Activated gamma-delta T cell (primary cell): ENCODE measurements at regions not wholly inside any gene's neighbourhood (a gene's known extent, or its start where the extent isn't known, plus 50 kb on each side); places are given as distances from the start of the nearest gene placed in this dataset.

Source experiments
- DNase-seq: peaks from one replicate; lab custom pipeline; 2025; lab: John Stamatoyannopoulos, UW

DNA sequence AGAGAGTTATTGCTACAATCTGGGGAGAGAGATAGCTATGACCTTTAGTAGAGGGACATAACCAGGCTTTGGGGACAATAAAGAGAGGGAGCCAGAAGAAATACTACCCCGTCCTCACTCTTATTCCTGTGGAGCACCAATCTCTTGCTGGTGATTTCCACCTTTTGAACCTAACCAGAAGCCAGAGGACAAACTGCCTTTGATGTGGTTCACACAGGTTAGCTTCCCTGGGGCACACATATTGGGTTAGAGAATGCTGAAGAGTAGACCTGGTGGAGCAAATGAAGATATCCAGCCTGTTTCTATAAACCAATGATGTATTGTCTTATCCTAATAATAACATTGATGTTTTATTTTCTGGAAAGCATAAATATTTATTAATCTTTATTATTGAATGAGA, 399.3 kb downstream of the HTR7 start:
- DNase-seq = no peak

DNA sequence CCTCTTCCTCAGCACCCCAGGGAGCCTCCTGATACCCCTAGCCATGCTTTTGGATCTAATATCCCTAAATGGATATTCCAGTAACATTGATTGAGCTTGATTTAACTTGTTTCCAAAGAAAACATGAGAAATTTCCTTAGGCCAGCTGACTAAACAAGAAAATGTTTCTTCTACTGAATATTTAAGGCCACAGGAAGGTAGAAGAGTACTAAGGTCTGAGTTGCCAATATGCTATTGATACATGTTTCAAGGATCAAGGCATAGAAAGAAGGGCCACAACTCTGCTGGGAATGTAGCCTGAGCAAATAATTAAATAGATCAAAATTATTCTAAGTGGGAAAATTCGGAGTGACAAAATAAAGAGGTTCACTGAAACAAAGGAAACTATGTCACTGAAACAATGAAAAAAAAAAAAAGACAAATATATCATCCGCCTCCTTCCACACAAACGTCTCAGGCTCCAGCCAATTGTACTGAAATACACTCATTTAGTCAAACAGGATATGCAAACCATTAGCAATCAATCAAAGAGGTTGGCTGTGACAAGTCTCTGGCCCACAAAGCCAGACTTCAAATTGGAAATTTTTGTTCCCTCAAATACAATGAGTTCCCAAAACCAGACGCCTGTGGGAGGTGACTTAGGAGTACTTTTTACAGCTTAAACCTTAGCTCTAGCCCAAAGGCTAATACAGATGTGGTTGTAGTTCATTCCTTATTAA, 396.2 kb downstream of the HTR7 start:
- DNase-seq = no peak

DNA sequence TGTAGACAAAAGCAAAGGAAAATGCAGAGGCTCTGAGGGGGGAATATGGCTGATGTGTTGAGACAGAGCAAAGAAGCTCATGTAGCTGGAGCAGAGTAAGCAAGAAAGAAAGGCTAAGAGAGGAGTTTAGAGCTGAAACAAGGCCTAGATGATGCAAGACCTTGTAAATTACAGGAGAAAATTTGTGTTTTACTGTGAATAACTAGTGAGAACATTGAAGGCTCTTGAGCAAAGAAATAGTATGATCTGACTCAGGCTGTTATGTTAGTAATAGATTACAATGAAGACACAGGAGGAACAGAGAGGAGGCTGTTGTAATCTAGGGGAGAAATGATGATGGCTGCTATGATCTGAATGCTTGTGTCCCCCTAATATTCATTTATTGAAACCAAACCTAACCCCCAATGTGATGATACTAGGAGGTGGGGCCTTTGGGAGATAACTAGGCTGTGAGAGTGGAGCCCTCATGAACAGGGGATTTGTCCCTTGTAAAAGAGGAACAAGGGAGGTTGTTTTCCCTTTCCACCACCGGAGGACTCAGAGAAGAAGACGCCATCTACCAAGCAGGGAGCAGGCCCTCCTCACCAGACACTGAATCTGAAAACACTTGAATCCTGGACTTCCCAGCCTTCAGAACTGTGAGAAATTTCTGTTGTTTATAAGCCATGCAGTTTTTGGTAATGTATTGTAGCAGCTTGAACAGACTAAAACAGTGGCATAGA, 394.9 kb downstream of the HTR7 start:
- no peak for DNase-seq

- no peak for DNase-seq
Observed at GRCh38 chr10:90464329-90464728, 393.5 kb downstream of the HTR7 start.

DNA sequence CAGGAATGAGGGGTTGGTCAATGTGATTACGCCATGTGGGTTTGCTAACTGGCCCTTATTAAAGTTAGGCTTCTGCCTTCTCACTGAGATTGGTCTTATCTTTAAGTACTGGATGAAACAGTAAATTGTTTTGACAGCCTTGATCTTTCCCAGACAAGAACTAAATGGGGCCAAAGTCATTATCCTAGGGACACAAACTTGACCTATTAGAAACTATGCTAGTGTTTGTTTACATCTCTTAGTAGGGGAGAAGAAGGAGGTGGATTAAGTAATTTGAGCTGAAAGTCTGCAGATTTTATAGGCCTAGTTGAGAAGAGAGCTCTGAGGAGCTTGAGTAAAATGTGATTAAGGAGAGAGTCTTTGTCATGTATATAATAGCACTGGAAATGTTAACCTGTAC, 386.9 kb downstream of the HTR7 start:
- no peak for DNase-seq

GRCh38 chr10:90480466-90480865, 377.4 kb downstream of the HTR7 start:
- no peak for DNase-seq

DNA sequence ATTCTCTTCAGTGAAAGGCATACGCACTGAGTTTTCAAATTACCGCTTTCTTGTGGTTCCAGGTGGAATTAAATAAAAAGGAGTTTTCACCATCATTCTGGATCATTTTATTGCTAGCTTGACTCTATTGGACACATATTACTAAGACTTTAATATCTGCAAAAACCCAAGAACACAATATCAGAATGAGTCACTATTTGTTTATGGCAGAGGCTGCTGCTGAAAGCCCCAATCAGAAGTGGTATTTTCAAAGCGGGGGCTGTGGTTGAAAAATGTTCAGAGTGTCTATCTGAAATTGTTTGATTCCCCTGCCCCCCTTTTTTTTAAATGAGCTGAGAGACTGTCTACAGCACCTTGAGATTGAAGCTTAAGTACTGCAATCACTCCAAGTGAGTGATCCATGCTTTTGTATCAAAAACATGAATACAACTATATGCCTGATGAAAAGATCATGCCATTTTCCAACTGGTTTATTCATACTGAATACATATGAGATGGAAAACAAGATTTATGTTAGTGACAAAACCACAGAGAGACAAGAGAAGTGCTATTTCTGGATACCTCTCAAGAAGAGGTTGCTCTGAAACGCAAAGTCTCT, 376.4 kb downstream of the HTR7 start:
- DNase-seq = no peak

DNA sequence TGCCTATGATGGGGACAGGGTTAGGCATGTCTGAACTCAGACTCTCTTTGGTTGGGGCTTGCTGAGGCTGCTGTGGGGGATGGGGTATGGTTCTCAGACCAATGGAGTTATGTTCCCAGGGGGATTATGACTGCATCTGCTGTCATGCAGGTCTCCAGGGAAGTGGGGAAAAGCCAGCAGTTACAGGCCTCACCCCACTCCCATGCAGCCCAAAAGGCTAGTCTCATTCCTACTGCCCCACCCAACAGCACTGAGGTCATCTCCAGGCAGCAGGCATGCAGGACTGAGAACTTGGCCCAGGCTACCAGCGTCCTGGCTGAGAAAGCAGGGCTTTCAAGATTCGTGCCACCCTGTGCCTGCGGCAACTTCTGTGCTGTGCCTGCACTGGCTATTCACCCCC, 373.3 kb downstream of the HTR7 start:
- DNase-seq = no peak

DNA sequence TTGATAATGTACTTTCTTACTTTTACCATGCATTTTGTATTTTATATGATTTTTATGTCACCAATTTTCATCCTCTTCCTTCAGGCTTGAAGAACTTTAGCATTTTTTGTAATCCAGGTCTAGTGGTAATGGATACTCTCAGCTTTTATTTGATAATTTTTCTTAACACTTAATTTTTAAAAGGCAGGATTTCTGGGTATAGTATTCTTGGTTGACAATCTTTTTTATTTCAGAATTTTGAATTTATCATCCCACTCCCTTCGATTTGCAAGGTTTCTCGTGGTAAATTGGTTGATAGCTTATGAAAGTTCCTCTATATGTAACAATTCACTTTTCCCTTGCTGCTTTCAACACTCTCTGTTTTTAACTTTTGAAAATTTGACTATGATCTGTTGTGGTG, 363.7 kb downstream of the HTR7 start:
- no peak for DNase-seq

DNA sequence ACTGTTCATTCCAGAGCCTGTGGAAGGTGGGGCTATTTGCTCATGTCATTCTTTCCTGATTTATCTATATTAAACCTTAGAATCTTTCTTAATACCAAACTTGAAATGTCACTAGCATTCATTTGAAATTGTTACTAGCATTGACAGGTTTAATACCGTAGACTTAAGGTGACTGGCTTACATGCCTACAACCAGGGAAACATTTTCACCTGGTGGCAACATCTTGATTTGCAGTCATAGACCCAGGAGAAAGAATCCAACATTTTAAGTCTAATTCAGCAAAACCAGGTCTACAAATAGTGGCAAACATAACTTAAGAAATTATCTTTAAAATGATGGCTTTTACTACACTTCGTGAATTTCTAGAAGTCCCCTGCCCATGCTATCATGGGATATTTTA, 353.7 kb downstream of the HTR7 start:
- no peak for DNase-seq

GRCh38 chr10:90526721-90527120, 331.1 kb downstream of the HTR7 start:
- DNase-seq = no peak

- no peak for DNase-seq
Observed at GRCh38 chr10:90530521-90530920, 327.3 kb downstream of the HTR7 start.

DNA sequence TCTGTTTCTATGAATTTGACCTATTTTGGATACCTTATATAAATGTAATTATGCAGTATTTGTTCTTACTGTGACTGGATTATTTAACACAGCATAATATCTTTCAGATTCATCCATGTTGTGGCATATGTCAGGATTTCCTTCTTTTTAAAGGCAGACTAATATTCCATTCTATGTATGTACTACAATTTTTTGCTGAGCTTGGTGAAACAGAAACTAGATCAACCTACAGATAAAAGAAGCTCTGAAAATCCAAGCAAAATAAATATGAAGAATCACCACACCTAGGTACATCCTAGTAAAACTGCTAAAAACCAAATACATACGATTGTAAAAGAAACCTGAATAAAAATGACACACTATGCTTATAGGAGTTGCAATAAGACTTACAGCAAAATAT, 300.5 kb downstream of the HTR7 start:
- DNase-seq = no peak

DNA sequence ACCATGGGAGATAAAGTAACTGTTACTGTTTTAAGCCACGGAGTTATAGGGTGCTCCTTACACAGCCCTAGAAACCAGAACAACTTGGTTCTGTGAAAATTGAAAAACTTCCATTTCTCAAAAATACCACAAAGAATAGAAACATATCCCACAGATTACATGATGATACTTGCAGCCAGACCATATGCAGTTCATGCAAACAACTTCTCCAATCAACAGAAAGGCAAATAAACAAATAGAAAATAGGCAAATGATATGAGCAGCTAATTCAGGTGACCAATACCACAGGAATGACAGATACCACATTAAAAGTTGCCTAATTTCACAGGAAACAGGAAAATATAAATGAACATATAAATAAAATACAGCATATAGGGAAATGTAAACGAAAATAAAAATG, 297.5 kb downstream of the HTR7 start:
- DNase-seq = no peak

DNA sequence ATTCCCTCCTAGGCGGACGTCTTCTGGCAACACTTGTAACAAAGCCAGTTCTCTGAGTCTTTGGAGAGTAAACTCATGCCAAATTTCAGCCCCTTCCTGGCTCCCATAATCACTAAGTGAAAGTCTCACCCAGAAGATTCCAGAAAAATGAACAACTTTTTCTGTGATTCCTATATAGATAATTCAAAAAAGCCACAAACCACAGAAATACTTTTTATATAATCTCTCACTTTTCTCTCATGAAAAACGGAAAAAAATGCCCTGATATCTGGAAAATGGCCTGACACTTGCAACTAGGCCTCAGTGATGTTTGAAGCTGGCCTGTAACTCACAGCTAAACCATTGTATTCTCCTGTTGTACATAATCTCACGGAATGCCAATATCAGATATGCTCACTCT, 296.2 kb downstream of the HTR7 start:
- DNase-seq = no peak

- DNase-seq = no peak
Observed at GRCh38 chr10:90571481-90572258, 286.2 kb downstream of the HTR7 start.

DNA sequence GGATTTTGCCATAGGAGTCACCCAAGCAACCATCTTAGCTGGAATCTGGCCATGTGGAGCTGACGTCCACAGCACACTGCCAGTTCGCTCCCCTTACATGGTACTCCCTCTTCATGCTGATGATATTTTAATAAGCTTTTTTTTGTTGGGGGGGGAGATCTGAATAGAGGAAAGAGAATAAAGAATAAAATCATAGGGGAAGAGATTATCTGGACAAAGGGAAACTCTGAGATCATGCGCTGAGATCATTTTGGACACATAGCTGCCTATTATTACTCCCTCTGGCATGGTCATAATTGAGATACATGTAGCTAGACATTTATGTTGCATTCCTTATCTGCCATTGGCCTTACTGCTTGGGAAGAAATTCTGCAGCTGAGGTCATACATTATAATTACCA, 282.7 kb downstream of the HTR7 start:
- no peak for DNase-seq

GRCh38 chr10:90577569-90577968, 280.3 kb downstream of the HTR7 start:
- no peak for DNase-seq

GRCh38 chr10:90579602-90580242, 278.1 kb downstream of the HTR7 start:
- no peak for DNase-seq

- DNase-seq = no peak
Observed at GRCh38 chr10:90583416-90583815, 274.4 kb downstream of the HTR7 start.

DNA sequence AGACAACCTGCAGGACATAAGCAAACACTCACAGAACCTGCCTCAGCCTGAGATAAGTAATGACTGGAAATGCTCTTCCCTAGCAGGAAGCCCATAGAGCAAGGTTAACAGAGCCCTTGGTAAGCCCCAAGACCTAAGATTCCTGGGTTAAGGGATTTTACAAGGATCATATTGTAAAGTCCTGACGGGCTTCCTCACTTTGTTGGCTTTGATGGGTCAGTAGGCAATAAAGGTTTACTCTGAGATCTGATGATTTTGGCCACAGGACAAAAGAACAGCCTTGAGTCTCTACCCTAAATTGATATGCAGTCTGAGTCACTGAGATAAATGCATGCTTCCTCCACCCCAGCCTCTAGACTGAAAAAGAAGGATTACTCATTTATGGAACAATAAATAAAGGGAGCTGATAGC, 270.8 kb downstream of the HTR7 start:
- DNase-seq = no peak

- DNase-seq = no peak
Observed at GRCh38 chr10:90587561-90587960, 270.3 kb downstream of the HTR7 start.
